T-helper 1 cell treated with Interleukin-12 subunit alpha and Interleukin-12 subunit beta and Interleukin-4 antibody, amounts not matched to agents 30 μg/mL and 1 μg/mL, for 36 hours (primary cell): ENCODE measurements at regions not wholly inside any gene's neighbourhood (a gene's known extent, or its start where the extent isn't known, plus 50 kb on each side); places are given as distances from the start of the nearest gene placed in this dataset.

Experiments used
- H3K27ac Mint-ChIP-seq: one replicate; pipeline ENCODE4 v1.8.0; 2021; ENCODE audit warnings: mild to moderate bottlenecking, mixed read lengths
- H3K27me3 Mint-ChIP-seq: one replicate; pipeline ENCODE4 v1.8.0; 2021; ENCODE audit warnings: low read depth, mixed read lengths
- H3K36me3 Mint-ChIP-seq: one replicate; pipeline ENCODE4 v1.8.0; 2021; ENCODE audit warnings: low read depth, mixed read lengths
- H3K4me1 Mint-ChIP-seq: one replicate; pipeline ENCODE4 v1.8.0; 2021; ENCODE audit warnings: low read depth, mixed read lengths
- H3K4me3 Mint-ChIP-seq: one replicate; pipeline ENCODE4 v1.8.0; 2021; ENCODE audit warnings: mild to moderate bottlenecking, moderate library complexity, mixed read lengths
- H3K9me3 Mint-ChIP-seq: one replicate; pipeline ENCODE4 v1.8.0; 2021; ENCODE audit warnings: mixed read lengths

DNA sequence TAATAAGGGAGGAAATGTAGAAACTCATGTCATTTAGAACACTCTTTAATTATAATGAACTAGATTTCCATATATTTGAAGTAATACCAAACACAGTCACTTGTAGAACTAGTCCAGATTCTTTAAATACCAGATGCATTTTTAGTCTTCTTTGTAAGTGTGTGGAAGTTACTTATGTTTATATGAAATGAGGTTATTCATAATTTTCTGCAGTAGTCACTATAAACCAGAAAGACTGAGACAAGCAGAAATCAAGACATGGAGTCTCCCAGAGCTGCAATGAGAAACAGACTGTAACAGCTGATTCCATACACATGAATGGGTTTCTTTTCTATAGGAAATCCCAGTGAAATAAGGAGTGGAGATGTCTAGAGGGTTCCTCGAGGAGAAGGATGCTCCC, 216.6 kb upstream of the ZP4 start:
- Mint-ChIP-seq H3K27me3 (no peaks in the 10 kb centered on the region), H3K4me1 (no peaks in the 10 kb centered on the region), H3K4me3 (no peak overlapping the region), H3K9me3 (peaks cover 3% of the 10 kb centered on the region), H3K36me3 (no peaks in the 10 kb centered on the region), H3K27ac (no peak overlapping the region)

DNA sequence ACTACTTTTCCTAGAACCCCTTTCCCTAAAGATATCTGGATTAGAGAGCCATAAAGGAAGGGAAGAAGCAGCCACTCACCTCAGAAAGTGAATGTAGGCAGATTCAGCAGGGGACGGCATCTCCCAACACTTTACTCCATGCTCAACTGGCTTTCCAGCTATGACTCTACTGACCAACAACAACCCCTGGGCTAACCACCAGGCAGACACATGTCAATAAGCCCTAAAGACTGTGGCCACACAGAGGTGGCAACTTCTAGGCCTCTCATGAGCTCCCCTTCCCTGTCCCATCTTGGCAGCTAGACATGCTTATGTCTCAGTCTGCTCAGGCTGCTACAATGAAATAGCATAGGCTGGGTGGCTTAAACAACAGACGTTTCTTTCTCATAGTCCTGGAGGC, 214.0 kb upstream of the ZP4 start:
- peaks cover 6% of the 10 kb centered on the region for H3K9me3 Mint-ChIP-seq
- H3K4me1 Mint-ChIP-seq: no peaks in the 10 kb centered on the region
- H3K36me3 Mint-ChIP-seq: no peaks in the 10 kb centered on the region
- H3K4me3 Mint-ChIP-seq: no peak overlapping the region
- H3K27me3 Mint-ChIP-seq: no peaks in the 10 kb centered on the region
- H3K27ac Mint-ChIP-seq: no peak overlapping the region

DNA sequence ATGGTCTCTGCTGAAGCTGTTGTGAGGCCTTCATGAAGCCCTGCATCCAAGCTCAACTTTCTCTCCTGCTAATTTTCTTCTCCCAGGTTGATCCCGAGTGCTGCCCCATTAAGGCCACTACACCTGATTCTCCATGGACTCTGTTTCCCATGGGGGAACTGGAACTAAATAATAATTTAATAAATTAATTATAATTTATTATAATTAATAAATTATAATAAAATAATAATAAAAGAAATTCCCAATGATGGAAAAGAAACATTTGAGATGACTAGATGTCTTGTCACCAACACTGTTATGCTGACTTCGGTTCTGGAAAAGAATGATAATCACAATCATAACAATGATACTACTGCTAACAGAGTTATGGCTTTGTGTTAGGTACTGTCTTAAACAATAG, 211.2 kb upstream of the ZP4 start:
- Mint-ChIP-seq H3K4me1 (no peaks in the 10 kb centered on the region), H3K4me3 (no peak overlapping the region), H3K27me3 (no peaks in the 10 kb centered on the region), H3K9me3 (peaks cover 8% of the 10 kb centered on the region), H3K27ac (no peak overlapping the region), H3K36me3 (no peaks in the 10 kb centered on the region)

DNA sequence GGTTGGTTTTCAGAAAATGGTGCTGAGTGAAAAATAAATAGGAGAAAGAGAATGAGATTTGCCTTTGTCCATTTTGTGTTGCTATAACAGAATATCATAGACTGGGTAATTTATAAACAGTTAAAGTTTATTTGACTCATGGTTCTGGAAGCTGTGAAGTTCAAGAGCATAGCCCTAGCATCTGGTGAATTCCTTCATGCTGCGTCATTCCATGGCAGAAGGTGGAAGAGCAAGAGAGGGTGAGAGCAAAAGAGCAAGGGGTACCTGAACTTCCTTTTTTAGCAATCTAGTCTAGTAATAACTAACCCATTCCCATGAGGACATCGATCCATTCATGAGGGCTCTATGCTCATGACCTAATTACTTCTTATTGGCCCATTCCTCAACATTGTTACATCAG, 209.1 kb upstream of the ZP4 start:
- peaks cover 12% of the 10 kb centered on the region for H3K9me3 Mint-ChIP-seq

DNA sequence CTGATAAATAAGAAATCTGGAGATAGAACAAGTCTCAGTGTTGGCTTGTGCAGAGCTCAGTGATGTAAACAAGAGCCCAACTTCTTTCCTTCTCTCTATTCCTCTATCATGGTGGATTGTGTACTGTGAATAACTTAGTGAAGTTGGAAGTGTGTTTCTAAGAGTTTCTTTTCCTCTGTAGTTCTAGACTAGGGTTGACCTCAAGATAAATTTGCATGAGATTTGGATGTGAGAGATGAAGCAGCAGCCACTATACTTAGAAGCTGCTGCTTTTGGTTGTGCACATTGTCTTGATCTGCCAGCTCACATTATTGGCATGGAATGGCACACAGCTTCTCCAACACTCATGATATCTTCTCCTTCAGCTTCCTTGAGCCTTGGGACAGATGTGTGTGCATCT, 198.9 kb upstream of the ZP4 start:
- Mint-ChIP-seq H3K4me3 (no peak overlapping the region), H3K36me3 (no peaks in the 10 kb centered on the region), H3K4me1 (no peaks in the 10 kb centered on the region), H3K27me3 (no peaks in the 10 kb centered on the region), H3K27ac (no peak overlapping the region), H3K9me3 (peaks cover 12% of the 10 kb centered on the region)

More for the DNA sequence above, 209.1 kb upstream of the ZP4 start:
- Mint-ChIP-seq H3K4me1 (no peaks in the 10 kb centered on the region), H3K27ac (no peak overlapping the region), H3K4me3 (no peak overlapping the region), H3K36me3 (no peaks in the 10 kb centered on the region), H3K27me3 (no peaks in the 10 kb centered on the region)

DNA sequence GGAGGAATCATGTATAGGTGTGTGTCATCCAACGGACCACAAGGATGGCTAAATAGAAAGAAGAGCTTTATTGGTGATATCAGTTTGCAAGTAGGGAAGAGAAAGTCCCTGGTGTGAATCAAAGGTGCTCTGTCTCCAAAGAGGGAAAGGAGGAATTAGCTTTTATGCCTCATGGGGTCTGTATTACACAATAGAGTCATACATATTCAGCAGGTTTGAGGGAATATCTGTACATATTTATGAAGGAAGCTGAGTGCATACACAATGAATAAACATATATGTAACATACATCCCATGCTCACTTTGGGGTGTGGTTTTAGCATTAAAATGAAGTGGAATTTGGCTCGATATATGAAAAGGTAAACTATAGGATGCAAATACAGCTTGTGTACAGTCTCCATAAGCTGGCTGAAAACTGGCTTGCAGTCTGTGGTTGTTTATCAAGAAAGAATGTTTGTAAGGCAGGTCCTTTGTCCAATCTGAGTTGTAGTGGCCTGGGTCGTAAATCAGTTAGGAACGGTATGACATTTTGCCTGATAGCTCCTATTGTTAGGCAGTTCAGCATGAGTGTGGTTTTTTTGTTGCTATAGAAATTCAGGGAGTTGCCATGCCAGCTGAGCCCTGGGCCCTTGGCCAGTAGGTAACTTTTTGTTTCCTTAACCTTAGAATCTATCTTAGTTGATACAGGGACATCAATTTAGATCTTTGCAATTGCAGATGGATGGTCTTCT, 198.0 kb upstream of the ZP4 start:
- H3K36me3 Mint-ChIP-seq: no peaks in the 10 kb centered on the region
- H3K9me3 Mint-ChIP-seq: peaks cover 12% of the 10 kb centered on the region
- no peaks in the 10 kb centered on the region for H3K4me1 Mint-ChIP-seq
- H3K27me3 Mint-ChIP-seq: no peaks in the 10 kb centered on the region
- H3K4me3 Mint-ChIP-seq: no peak overlapping the region
- H3K27ac Mint-ChIP-seq: no peak overlapping the region

DNA sequence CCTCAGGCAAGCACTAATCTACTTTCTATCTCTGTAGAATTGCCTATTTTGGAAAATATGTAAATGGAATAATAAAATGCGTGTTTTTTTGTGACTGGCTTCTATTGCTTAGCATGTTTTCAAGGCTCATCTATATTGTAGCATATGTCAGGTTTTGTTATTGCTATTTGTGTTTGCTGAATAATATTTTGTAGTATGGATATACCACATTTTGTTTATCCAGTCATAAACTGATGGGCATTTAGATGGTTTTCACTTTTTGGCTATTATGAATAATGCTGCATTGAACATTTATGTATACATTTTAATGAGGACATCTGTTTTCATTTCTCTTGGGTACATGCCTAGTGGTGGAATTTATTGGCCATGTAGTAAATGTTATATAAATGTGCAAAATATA, 183.3 kb upstream of the ZP4 start:
- Mint-ChIP-seq H3K9me3 (no peaks in the 10 kb centered on the region), H3K4me3 (no peak overlapping the region), H3K27ac (no peak overlapping the region)

DNA sequence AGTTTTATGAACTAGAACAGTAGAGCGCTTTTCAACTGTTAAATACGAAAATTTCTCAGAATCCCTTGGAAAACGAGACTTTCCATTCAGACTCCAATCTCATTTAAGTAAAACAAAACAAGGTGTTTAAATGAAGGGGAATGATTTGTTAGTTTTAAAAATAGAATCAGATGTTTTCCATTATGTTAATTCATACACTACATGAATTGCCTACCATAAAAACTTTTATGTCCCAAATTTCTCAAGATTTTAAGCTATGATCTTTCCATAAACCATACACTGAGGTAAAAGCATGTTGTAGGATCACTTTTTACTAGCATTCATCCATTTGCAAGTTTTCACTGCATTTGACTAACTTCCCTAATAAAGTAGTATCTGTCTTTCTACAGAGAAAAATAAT, 180.3 kb upstream of the ZP4 start:
- no peaks in the 10 kb centered on the region for H3K9me3 Mint-ChIP-seq
- H3K4me1 Mint-ChIP-seq: no peaks in the 10 kb centered on the region
- H3K36me3 Mint-ChIP-seq: no peaks in the 10 kb centered on the region
- H3K27ac Mint-ChIP-seq: no peak overlapping the region
- H3K27me3 Mint-ChIP-seq: no peaks in the 10 kb centered on the region
- H3K4me3 Mint-ChIP-seq: no peak overlapping the region

More for the DNA sequence above, 183.3 kb upstream of the ZP4 start:
- H3K36me3 Mint-ChIP-seq: no peaks in the 10 kb centered on the region
- H3K4me1 Mint-ChIP-seq: no peaks in the 10 kb centered on the region
- H3K27me3 Mint-ChIP-seq: no peaks in the 10 kb centered on the region

DNA sequence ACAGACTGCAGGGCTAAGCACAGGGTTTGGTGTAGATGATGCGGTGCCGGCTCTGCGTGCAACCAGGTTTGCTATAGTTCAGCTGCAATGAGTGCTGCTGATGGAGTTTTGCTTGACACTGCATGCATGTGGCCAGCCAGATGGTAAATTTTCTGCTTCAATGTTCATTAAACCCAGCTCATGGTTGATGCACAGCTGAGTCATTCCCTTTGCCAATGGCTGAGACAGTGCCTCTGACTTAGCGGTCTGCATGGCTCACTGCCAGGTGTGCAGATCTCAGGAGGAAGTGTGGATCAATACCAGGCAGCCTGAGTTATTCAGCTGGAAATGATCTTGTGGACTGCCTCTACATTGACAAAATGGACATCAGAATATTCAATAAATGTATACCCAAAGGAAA, 172.7 kb upstream of the ZP4 start:
- no peaks in the 10 kb centered on the region for H3K36me3 Mint-ChIP-seq
- H3K4me3 Mint-ChIP-seq: no peak overlapping the region
- peaks cover 5% of the 10 kb centered on the region for H3K4me1 Mint-ChIP-seq
- no peaks in the 10 kb centered on the region for H3K27me3 Mint-ChIP-seq
- H3K27ac Mint-ChIP-seq: no peak overlapping the region
- H3K9me3 Mint-ChIP-seq: peaks cover 17% of the 10 kb centered on the region

DNA sequence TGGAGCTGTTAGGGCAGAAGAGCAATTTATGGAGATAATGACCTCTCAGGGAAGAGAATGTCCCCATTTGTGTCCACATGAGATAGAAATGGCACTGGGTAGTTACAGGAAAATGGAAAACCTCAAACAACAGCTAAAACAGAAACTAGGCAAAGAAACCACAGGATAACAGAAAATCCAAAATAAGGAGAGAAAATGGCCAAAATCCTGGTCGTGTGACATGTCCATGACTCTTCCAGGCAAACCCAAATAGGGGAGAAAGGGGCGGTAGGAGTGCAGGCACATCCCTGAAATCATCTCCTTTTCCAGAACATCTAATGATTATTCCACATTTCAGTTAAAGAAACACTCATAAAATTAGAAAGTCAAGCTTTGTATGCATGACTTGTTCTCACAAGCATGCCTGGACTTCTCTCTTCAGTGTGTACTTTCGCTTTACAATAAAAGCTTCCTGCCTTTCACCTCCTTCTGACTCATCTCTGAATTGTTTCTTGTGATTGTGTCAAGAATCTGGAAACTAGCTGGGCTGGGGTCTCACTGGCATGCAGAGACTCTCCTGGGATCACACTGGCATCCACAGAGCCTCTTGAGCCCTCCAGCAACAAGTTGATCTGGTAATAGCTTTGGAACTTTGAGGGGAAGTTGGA, 171.4 kb upstream of the ZP4 start:
- H3K4me1 Mint-ChIP-seq: peaks cover 5% of the 10 kb centered on the region
- no peak overlapping the region for H3K4me3 Mint-ChIP-seq
- H3K36me3 Mint-ChIP-seq: no peaks in the 10 kb centered on the region
- H3K27me3 Mint-ChIP-seq: no peaks in the 10 kb centered on the region
- peaks cover 22% of the 10 kb centered on the region for H3K9me3 Mint-ChIP-seq
- H3K27ac Mint-ChIP-seq: no peak overlapping the region

DNA sequence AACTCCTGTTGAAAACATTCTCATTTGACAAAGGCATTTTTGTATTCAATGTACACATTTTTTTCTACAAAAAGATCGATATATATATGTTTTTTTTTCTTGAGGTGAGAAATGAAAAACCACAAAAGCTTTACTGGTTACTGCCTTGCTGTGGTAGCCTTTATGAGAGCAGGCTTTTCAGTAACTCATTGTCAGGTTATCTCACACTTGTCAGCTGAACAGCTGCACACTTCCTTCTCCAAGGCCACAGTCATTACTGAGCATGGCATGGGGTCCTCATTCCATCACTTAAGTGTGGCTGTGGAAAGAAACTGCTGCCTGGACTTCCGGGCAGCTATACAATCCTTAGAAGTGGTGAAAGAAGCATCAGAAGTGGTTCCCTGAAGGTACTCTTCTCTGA, 169.3 kb upstream of the ZP4 start:
- Mint-ChIP-seq H3K4me3 (no peak overlapping the region), H3K27me3 (no peaks in the 10 kb centered on the region), H3K27ac (no peak overlapping the region), H3K9me3 (peaks cover 22% of the 10 kb centered on the region), H3K4me1 (peaks cover 5% of the 10 kb centered on the region), H3K36me3 (no peaks in the 10 kb centered on the region)

DNA sequence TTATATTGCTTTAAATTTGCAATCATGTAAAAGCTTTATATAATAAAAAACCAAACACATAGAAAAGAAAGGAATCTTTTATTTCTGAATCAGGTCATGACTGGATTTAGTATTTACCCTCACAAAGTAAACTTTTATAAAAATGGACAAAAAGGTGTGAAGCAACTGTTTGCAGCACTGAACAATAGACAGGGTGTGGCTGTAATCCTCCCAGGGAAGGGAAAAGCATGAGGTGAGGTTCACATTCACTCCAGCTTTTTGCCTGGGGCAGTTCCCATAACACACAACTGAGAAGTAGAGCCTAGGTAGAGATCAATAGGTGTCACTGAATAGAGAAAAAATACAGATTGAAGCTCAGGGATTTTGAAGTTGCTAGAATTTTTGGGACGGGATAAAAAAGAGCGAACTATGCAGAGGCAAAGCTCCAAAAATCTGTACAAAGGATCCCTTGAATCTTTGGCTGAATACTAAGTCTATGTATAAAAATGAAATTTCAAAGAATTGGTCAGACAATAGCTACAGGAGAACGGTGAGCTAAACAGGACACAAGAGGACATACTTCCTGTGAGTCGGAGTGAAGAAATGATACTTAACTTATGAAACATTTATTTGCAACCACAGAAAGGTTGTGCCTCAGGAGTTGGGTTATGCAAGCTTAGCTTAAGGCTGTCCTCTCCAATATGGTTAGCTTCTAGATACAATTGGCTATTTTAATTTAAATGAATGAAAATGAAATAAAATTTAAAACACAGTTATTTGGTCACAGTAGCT, 162.0 kb upstream of the ZP4 start:
- H3K9me3 Mint-ChIP-seq: peaks cover 3% of the 10 kb centered on the region
- no peak overlapping the region for H3K4me3 Mint-ChIP-seq
- no peaks in the 10 kb centered on the region for H3K4me1 Mint-ChIP-seq
- no peaks in the 10 kb centered on the region for H3K36me3 Mint-ChIP-seq
- no peaks in the 10 kb centered on the region for H3K27me3 Mint-ChIP-seq
- no peak overlapping the region for H3K27ac Mint-ChIP-seq

DNA sequence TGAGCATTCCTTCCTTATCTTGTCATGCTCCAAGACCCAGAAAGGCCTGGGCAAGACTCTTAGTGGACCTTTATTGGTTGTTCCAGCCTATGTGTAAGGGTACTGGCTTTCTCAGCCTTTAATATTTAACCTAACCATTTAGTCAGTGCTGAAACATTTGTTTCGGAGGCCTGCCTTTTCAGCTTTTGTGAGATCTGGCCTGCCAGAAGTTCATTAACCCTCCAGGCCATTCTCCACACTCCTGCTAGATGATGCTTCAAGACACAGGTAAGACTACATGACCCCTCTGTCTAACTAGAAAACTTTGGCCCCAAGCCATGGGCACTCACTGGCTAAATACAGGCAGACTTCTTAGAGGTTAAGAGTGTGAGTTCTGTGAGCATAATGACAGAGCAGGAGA, 138.4 kb upstream of the ZP4 start:
- no peaks in the 10 kb centered on the region for H3K4me1 Mint-ChIP-seq
- no peak overlapping the region for H3K4me3 Mint-ChIP-seq
- peaks cover 26% of the 10 kb centered on the region for H3K9me3 Mint-ChIP-seq
- H3K36me3 Mint-ChIP-seq: no peaks in the 10 kb centered on the region
- no peak overlapping the region for H3K27ac Mint-ChIP-seq
- no peaks in the 10 kb centered on the region for H3K27me3 Mint-ChIP-seq

DNA sequence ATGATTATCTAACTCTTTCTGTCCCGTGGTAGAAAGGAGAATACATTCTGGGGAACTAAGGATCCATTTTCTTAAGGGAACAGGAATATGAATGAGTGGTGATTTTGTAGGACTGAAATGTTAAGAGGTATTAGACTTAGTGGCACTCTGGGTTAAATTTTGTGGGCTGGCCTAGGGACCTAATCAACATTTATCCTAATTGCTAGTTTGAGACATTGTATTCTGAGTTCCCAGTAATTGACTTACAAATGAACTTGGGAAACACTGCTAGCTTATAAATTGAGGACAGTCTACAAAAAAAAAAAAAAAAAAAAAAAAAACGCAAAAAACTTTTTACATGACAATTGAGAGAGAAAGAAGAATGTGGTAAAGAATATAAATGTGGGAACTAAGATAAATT, 136.6 kb upstream of the ZP4 start:
- H3K36me3 Mint-ChIP-seq: no peaks in the 10 kb centered on the region
- H3K27ac Mint-ChIP-seq: no peak overlapping the region
- peaks cover 15% of the 10 kb centered on the region for H3K9me3 Mint-ChIP-seq
- H3K4me3 Mint-ChIP-seq: no peak overlapping the region
- no peaks in the 10 kb centered on the region for H3K4me1 Mint-ChIP-seq
- H3K27me3 Mint-ChIP-seq: no peaks in the 10 kb centered on the region

DNA sequence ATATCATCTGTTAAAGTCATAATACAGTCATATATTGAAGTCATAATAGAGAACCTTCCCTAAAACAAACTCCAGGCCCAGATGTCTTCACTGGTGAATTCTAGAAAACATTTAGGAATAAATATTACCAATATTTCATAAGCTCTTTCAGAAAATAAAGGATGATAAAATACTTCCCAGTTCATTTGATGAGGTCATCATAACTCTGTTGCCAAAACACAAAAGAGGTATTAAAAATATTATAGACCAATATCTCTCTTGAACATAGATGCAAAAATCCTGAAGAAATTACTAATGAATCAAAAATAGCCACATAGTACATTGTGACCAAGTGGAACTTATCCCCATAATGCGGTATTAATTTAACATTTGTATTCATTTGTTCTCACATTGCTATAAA, 132.4 kb upstream of the ZP4 start:
- peaks cover 3% of the 10 kb centered on the region for H3K9me3 Mint-ChIP-seq
- H3K36me3 Mint-ChIP-seq: no peaks in the 10 kb centered on the region
- H3K4me3 Mint-ChIP-seq: no peak overlapping the region
- no peaks in the 10 kb centered on the region for H3K4me1 Mint-ChIP-seq
- H3K27me3 Mint-ChIP-seq: no peaks in the 10 kb centered on the region
- H3K27ac Mint-ChIP-seq: no peak overlapping the region
